Stimulated activated CD4-positive, alpha-beta T cell treated with anti-CD3 and anti-CD28 coated beads, Interleukin-1b, Interleukin-23, amount 100 ng/mL, for 24 hours (primary cell): ENCODE measurements at regions not wholly inside any gene's neighbourhood (a gene's known extent, or its start where the extent isn't known, plus 50 kb on each side); places are given as distances from the start of the nearest gene placed in this dataset.

Source experiments
- DNase-seq, 4 experiments: peaks; one replicate each; pipeline ENCODE4 v3.0.0-alpha.2; 2020; ENCODE audit warnings: low read depth in 4 of 4, low spot score in 1 of 4

- DNase-seq, result no peak
These were observed 218.6 kb upstream of the ASIC2 start for GRCh38 chr17:33511670-33512069.

- no peak for DNase-seq
These were observed 219.0 kb upstream of the ASIC2 start for GRCh38 chr17:33512113-33512512.

GRCh38 chr17:33513769-33514168 is 220.7 kb upstream of the ASIC2 start:
- DNase-seq, result no peak

GRCh38 chr17:33514369-33514768 is 221.3 kb upstream of the ASIC2 start:
- no peak for DNase-seq

- no peak for DNase-seq
These were observed 222.9 kb upstream of the ASIC2 start for GRCh38 chr17:33515974-33516373.

- DNase-seq, result no peak
These were observed 223.6 kb upstream of the ASIC2 start for GRCh38 chr17:33516645-33517044.

- DNase-seq, result no peak
These were observed 224.7 kb upstream of the ASIC2 start for GRCh38 chr17:33517746-33518145.

GRCh38 chr17:33519692-33520091 is 226.6 kb upstream of the ASIC2 start:
- no peak for DNase-seq

GRCh38 chr17:33520426-33521330 is 227.6 kb upstream of the ASIC2 start:
- peak; percentile 1 to 23 (median 20) for DNase-seq

- no peak for DNase-seq
These were observed 228.7 kb upstream of the ASIC2 start for GRCh38 chr17:33521784-33522183.

GRCh38 chr17:33522623-33523022 is 229.5 kb upstream of the ASIC2 start:
- no peak for DNase-seq

GRCh38 chr17:33523577-33523981 is 230.5 kb upstream of the ASIC2 start:
- DNase-seq, result no peak

- no peak for DNase-seq
These were observed 232.1 kb upstream of the ASIC2 start for GRCh38 chr17:33525186-33525585.

GRCh38 chr17:33526717-33527116 is 233.6 kb upstream of the ASIC2 start:
- DNase-seq, result no peak

- DNase-seq, result no peak
These were observed 234.2 kb upstream of the ASIC2 start for GRCh38 chr17:33527290-33527689.

GRCh38 chr17:33528846-33529245 is 235.8 kb upstream of the ASIC2 start:
- no peak for DNase-seq

- no peak for DNase-seq
These were observed 236.7 kb upstream of the ASIC2 start for GRCh38 chr17:33529816-33530215.

GRCh38 chr17:33531311-33531710 is 238.2 kb upstream of the ASIC2 start:
- no peak for DNase-seq

GRCh38 chr17:33534087-33534486 is 241.0 kb upstream of the ASIC2 start:
- DNase-seq, result no peak

GRCh38 chr17:33545124-33545523 is 252.0 kb upstream of the ASIC2 start:
- no peak for DNase-seq

GRCh38 chr17:33550261-33550660 is 257.2 kb upstream of the ASIC2 start:
- DNase-seq, result no peak

- DNase-seq, result no peak
These were observed 258.0 kb upstream of the ASIC2 start for GRCh38 chr17:33551075-33551474.

- no peak for DNase-seq
These were observed 258.8 kb upstream of the ASIC2 start for GRCh38 chr17:33551911-33552310.
